Testis (tissue), 2 donors: ENCODE measurements at regions not wholly inside any gene's neighbourhood (a gene's known extent, or its start where the extent isn't known, plus 50 kb on each side); places are given as distances from the start of the nearest gene placed in this dataset.

Source experiments
- DNase-seq: peaks from one replicate; pipeline ENCODE4 v3.0.0-alpha.2; 2019
- H3K27ac ChIP-seq, 2 donors: fragments of 200-600 bp; sonication (generic); one replicate each; pipeline ENCODE4 v1.5.1; 2019
- H3K27me3 ChIP-seq: fragments of 200-600 bp; sonication (generic); one replicate; pipeline ENCODE4 v1.5.1; 2019
- H3K36me3 ChIP-seq: fragments of 200-600 bp; sonication (generic); one replicate; pipeline ENCODE4 v1.5.1; 2017; ENCODE audit warnings: low read depth; ENCODE audit errors: missing control alignments
- H3K4me1 ChIP-seq: fragments of 200-600 bp; sonication (generic); one replicate; pipeline ENCODE4 v1.5.1; 2019
- H3K4me3 ChIP-seq, 2 donors: fragments of 200-600 bp; sonication (generic); one replicate each; pipeline ENCODE4 v1.5.1; 2017 to 2019
- H3K9me3 ChIP-seq: fragments of 200-600 bp; sonication (generic); one replicate; pipeline ENCODE4 v1.5.1; 2017
- CTCF ChIP-seq, 3 experiments: fragments of 450-650 bp in 2 of 3; fragments of 200-600 bp in 1 of 3; sonication (generic) in 1 of 3; IDR thresholded peaks; one replicate each; pipeline ENCODE4 v1.5.1; 2016 to 2019; ENCODE audit warnings: antibody characterized with exemption in 3 of 3, mild to moderate bottlenecking in 2 of 3, moderate library complexity in 1 of 3
- POLR2A ChIP-seq: fragments of 450-650 bp; IDR thresholded peaks from one replicate; pipeline ENCODE4 v1.6.1; 2017; ENCODE audit warnings: antibody characterized with exemption, mild to moderate bottlenecking, moderate library complexity
- WGBS, 2 donors: methylation state at CpG; one replicate each; pipeline ENCODE4 v1.1.5; 2018; 5-methylcytosine and 5-hydroxymethylcytosine counted together
- intact Hi-C: fragments of 100-400 bp; cut with DNase I; formaldehyde crosslinking; loops from one replicate; pipeline ENCODE4 v1.15.1; 2023; ENCODE audit warnings: low total_unique reads

GRCh38 chr9:80407220-80407619, 835.5 kb downstream of the TLE4 start:
- Histone ChIP-seq H3K4me1 (peaks cover 10% of the 10 kb centered on the region), H3K36me3 (no peaks in the 10 kb centered on the region), H3K4me3 (no peak overlapping the region), H3K27me3 (no peaks in the 10 kb centered on the region), H3K27ac (no peak overlapping the region), H3K9me3 (no peaks in the 10 kb centered on the region)
- TF ChIP-seq CTCF (IDR thresholded peaks at IDR 0.05) (no peak), POLR2A (no peak)
- 92 to 93% methylated on average over 5 of the region's 5 CpGs for WGBS, 2 donors
- intact Hi-C loops = no loop called here
- no peak for DNase-seq

GRCh38 chr9:80401243-80401642, 829.5 kb downstream of the TLE4 start:
- Histone ChIP-seq H3K27ac (no peak overlapping the region), H3K9me3 (no peaks in the 10 kb centered on the region), H3K4me3 (no peak overlapping the region), H3K4me1 (no peaks in the 10 kb centered on the region), H3K36me3 (no peaks in the 10 kb centered on the region), H3K27me3 (no peaks in the 10 kb centered on the region)
- DNase-seq = no peak
- intact Hi-C loops = no loop called here
- 93 to 94% methylated on average over 4 of the region's 4 CpGs for WGBS, 2 donors
- no peak for TF ChIP-seq POLR2A
- no peak for TF ChIP-seq CTCF (IDR thresholded peaks at IDR 0.05)

GRCh38 chr9:80400624-80401230, 829.0 kb downstream of the TLE4 start:
- no peak for DNase-seq
- intact Hi-C loops = no loop called here
- H3K27me3 ChIP-seq = no peaks in the 10 kb centered on the region
- no peaks in the 10 kb centered on the region for H3K36me3 ChIP-seq
- TF ChIP-seq CTCF (IDR thresholded peaks at IDR 0.05) = no peak
- no peak for TF ChIP-seq POLR2A
- H3K4me3 ChIP-seq = no peak overlapping the region
- 90 to 91% methylated on average over 3 of the region's 3 CpGs for WGBS, 2 donors
- H3K9me3 ChIP-seq = no peaks in the 10 kb centered on the region
- H3K4me1 ChIP-seq = no peaks in the 10 kb centered on the region
- no peak overlapping the region for H3K27ac ChIP-seq

- Histone ChIP-seq H3K4me1 (no peaks in the 10 kb centered on the region), H3K36me3 (no peaks in the 10 kb centered on the region), H3K9me3 (no peaks in the 10 kb centered on the region), H3K4me3 (no peak overlapping the region), H3K27ac (no peak overlapping the region), H3K27me3 (no peaks in the 10 kb centered on the region)
- no peak for DNase-seq
- 95 to 98% methylated on average over 2 of the region's 2 CpGs for WGBS, 2 donors
- TF ChIP-seq CTCF (IDR thresholded peaks at IDR 0.05) (no peak), POLR2A (no peak)
- intact Hi-C loops = no loop called here
Observed at GRCh38 chr9:80399606-80400005, 827.8 kb downstream of the TLE4 start.

GRCh38 chr9:80387828-80388227, 816.1 kb downstream of the TLE4 start:
- H3K27ac ChIP-seq = no peak overlapping the region
- no peak for DNase-seq
- no peaks in the 10 kb centered on the region for H3K27me3 ChIP-seq
- H3K4me3 ChIP-seq = no peak overlapping the region
- no peaks in the 10 kb centered on the region for H3K9me3 ChIP-seq
- no peaks in the 10 kb centered on the region for H3K36me3 ChIP-seq
- TF ChIP-seq CTCF (IDR thresholded peaks at IDR 0.05) (no peak), POLR2A (no peak)
- 80 to 94% methylated on average over 2 of the region's 2 CpGs for WGBS, 2 donors
- H3K4me1 ChIP-seq = no peaks in the 10 kb centered on the region
- intact Hi-C loops = no loop called here
